ENCODE measurements at regions not wholly inside any gene's neighbourhood (a gene's known extent, or its start where the extent isn't known, plus 50 kb on each side); places are given as distances from the start of the nearest gene placed in this dataset.

- TF ChIP-seq CTCF (IDR thresholded peaks at IDR 0.05), result no peak
- TF ChIP-seq POLR2A (IDR thresholded peaks at IDR 0.05), result no peak
Observed at GRCh38 chr7:122248472-122248871, 56.1 kb downstream of the FEZF1 start.

Measured in body of pancreas (tissue), 4 donors.